HL-60 (cell line): ENCODE measurements at regions not wholly inside any gene's neighbourhood (a gene's known extent, or its start where the extent isn't known, plus 50 kb on each side); places are given as distances from the start of the nearest gene placed in this dataset.

Experiments used
- DNase-seq, 2 experiments: peaks; one replicate each; pipeline ENCODE4 v3.0.0-alpha.2; 2010 to 2020; ENCODE audit warnings: low read depth in 1 of 2, low spot score in 1 of 2
- H3K27ac ChIP-seq: fragments of 250-450 bp; sonication (Bioruptor Pico); replicated peaks from 2 replicates; pipeline ENCODE4 v1.5.1; 2020; ENCODE audit warnings: mild to moderate bottlenecking, moderate library complexity
- H3K27me3 ChIP-seq: fragments of 250-450 bp; sonication (Bioruptor Pico); 2 replicates; pipeline ENCODE4 v1.5.1; 2021; ENCODE audit warnings: mild to moderate bottlenecking, moderate library complexity; ENCODE audit not compliant: insufficient read depth, poor library complexity, severe bottlenecking
- H3K4me3 ChIP-seq: replicated peaks from 2 replicates; pipeline ENCODE4 v1.5.1; 2011; ENCODE audit warnings: mild to moderate bottlenecking, control low read depth, low read length; ENCODE audit not compliant: insufficient read depth
- CTCF ChIP-seq: IDR thresholded peaks from one replicate; pipeline ENCODE4 v1.5.1; 2011; ENCODE audit warnings: low read length, control low read depth, inconsistent platforms; ENCODE audit not compliant: insufficient read depth
- GABPA ChIP-seq: IDR thresholded peaks from 2 replicates; pipeline ENCODE4 v1.6.1; 2012; ENCODE audit warnings: low read depth
- POLR2AphosphoS5 ChIP-seq: IDR thresholded peaks from 2 replicates; pipeline ENCODE4 v1.6.1; 2012; ENCODE audit warnings: low read depth
- REST ChIP-seq: IDR thresholded peaks from 2 replicates; pipeline ENCODE4 v1.6.1; 2012; ENCODE audit warnings: low read depth; ENCODE audit not compliant: insufficient replicate concordance
- SPI1 ChIP-seq: IDR thresholded peaks from 2 replicates; pipeline ENCODE4 v1.6.1; 2012; ENCODE audit warnings: low read depth, mild to moderate bottlenecking, borderline replicate concordance

DNA sequence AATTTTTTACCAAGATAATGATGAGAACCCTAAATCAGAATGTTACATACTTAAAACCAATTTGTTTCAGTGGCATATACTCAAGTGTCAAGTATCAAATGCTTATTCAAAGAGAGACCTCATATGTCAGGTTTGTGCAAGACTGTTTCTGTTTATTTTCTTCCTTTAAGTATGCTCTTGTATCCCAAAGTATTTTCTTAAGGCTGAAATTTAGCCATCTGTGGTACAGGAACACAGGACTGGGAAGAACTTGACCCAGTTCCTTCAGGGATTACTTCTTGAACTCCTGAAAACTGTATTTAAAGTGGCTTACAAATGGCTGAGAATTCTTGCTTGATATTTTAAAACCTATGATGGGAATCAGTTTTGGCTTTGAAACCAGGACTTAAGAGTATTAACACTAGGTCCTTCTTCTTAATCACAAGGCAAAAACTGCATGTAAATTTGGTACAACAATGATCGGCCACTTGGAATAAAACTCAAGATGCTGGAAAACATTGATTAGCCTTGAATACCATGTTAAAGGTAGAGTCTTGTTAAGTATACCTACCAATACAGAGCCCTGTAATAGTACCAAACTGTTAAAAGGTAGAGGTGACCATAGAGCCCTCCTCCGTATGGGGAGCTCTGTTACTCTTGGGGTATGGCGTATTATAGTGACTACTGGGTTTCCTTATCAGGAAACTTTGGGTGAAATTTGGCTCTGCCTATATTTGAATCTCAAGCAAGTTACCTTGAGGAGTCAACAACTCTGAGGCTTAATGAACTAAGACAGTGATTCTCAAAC lies 95.9 kb downstream of the BLID start:
- DNase-seq = no peak
- peaks cover 6% of the 10 kb centered on the region for H3K27me3 ChIP-seq
- no peak overlapping the region for H3K27ac ChIP-seq
- TF ChIP-seq REST (no peak), CTCF (no peak), GABPA (no peak), POLR2AphosphoS5 (no peak), SPI1 (no peak)
- H3K4me3 ChIP-seq = no peak overlapping the region

GRCh38 chr11:122007601-122008071 lies 108.4 kb downstream of the BLID start:
- peak in 1 of 2 experiments; percentile 38 for DNase-seq
- peak; percentile 52; the same call in 1 of the 2 replicates for TF ChIP-seq SPI1
- no peak for TF ChIP-seq REST
- H3K27ac ChIP-seq = no peak overlapping the region
- no peak overlapping the region for H3K4me3 ChIP-seq
- H3K27me3 ChIP-seq = no peaks in the 10 kb centered on the region

- TF ChIP-seq CTCF (no peak), SPI1 (no peak)
- no peak for DNase-seq
- H3K27ac ChIP-seq = no peak overlapping the region
- no peaks in the 10 kb centered on the region for H3K27me3 ChIP-seq
- no peak overlapping the region for H3K4me3 ChIP-seq
Measured at GRCh38 chr11:122004446-122004845, 111.6 kb downstream of the BLID start.

DNA sequence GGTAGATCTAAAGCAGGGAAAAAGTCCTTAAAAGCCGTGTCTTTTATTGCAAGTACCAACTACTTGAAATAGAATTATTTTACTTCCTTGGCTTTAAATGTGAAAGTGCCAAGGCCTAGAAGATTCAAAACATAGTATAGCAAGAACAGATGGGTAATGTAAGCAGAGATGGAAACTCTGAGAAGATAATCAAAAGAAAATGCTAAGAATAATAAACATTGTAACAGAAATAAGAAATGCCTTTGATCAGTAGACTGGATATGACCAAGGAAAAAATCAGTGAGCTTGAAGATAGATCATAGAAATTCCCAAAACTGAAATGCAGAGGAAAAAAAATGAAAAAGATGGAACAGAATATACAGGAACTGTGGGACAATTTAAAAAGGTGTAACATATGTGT lies 113.1 kb downstream of the BLID start:
- TF ChIP-seq POLR2AphosphoS5 (no peak), GABPA (no peak), CTCF (no peak)
- no peak overlapping the region for H3K27ac ChIP-seq
- DNase-seq = no peak
- H3K27me3 ChIP-seq = no peaks in the 10 kb centered on the region
- H3K4me3 ChIP-seq = no peak overlapping the region
